GM06990 (cell line): ENCODE measurements at regions not wholly inside any gene's neighbourhood (a gene's known extent, or its start where the extent isn't known, plus 50 kb on each side); places are given as distances from the start of the nearest gene placed in this dataset.
"Not testable (repeated sequence)": the region's sequence is repeated elsewhere in the genome, so short reads cannot be mapped to it uniquely, and the experiment has no call there.

Source experiments
- DNase-seq: peaks from one replicate; pipeline ENCODE4 v3.0.0-alpha.2; 2011; ENCODE audit not compliant: insufficient read length; ENCODE audit errors: extremely low read depth
- H3K27me3 ChIP-seq: replicated peaks from 2 replicates; pipeline ENCODE4 v1.6.0; 2011; ENCODE audit warnings: low read length; ENCODE audit not compliant: control insufficient read depth, insufficient read depth
- H3K36me3 ChIP-seq: 2 replicates; pipeline ENCODE4 v1.5.1; 2011; ENCODE audit warnings: low read length; ENCODE audit not compliant: control insufficient read depth, insufficient read depth
- H3K4me3 ChIP-seq: replicated peaks from 2 replicates; pipeline ENCODE4 v1.5.1; 2011; ENCODE audit warnings: low read depth, mild to moderate bottlenecking, control low read depth, low read length
- CTCF ChIP-seq: IDR thresholded peaks from 2 replicates; pipeline ENCODE4 v1.5.1; 2011; ENCODE audit warnings: low read length, control low read depth, mild to moderate bottlenecking, inconsistent platforms; ENCODE audit not compliant: insufficient read depth, poor library complexity, severe bottlenecking

GRCh38 chr5:104325356-104325755, 762.8 kb upstream of the NUDT12 start:
- H3K36me3 ChIP-seq: no peaks in the 10 kb centered on the region
- no peak overlapping the region for H3K4me3 ChIP-seq
- DNase-seq: no peak
- no peak for TF ChIP-seq CTCF
- H3K27me3 ChIP-seq: no peaks in the 10 kb centered on the region

- DNase-seq, H3K36me3 ChIP-seq, H3K4me3 ChIP-seq, H3K27me3 ChIP-seq: not testable (repeated sequence)
Measured at GRCh38 chr5:104316676-104317075, 754.1 kb upstream of the NUDT12 start.

GRCh38 chr5:104312481-104312880, 749.9 kb upstream of the NUDT12 start:
- Histone ChIP-seq H3K36me3 (no peaks in the 10 kb centered on the region), H3K4me3 (no peak overlapping the region), H3K27me3 (no peaks in the 10 kb centered on the region)
- TF ChIP-seq CTCF: no peak
- DNase-seq: no peak

GRCh38 chr5:104305602-104306001, 743.0 kb upstream of the NUDT12 start:
- DNase-seq: no peak
- Histone ChIP-seq H3K4me3 (no peak overlapping the region), H3K27me3 (no peaks in the 10 kb centered on the region), H3K36me3 (no peaks in the 10 kb centered on the region)
- TF ChIP-seq CTCF: no peak

GRCh38 chr5:104299998-104300706, 737.6 kb upstream of the NUDT12 start:
- TF ChIP-seq CTCF: no peak
- no peaks in the 10 kb centered on the region for H3K36me3 ChIP-seq
- no peak for DNase-seq
- H3K4me3 ChIP-seq: no peak overlapping the region
- no peaks in the 10 kb centered on the region for H3K27me3 ChIP-seq

GRCh38 chr5:104298518-104298917, 735.9 kb upstream of the NUDT12 start:
- DNase-seq: no peak
- no peaks in the 10 kb centered on the region for H3K27me3 ChIP-seq
- no peaks in the 10 kb centered on the region for H3K36me3 ChIP-seq
- no peak for TF ChIP-seq CTCF
- no peak overlapping the region for H3K4me3 ChIP-seq
